ENCODE measurements at regions not wholly inside any gene's neighbourhood (a gene's known extent, or its start where the extent isn't known, plus 50 kb on each side); places are given as distances from the start of the nearest gene placed in this dataset.

DNA sequence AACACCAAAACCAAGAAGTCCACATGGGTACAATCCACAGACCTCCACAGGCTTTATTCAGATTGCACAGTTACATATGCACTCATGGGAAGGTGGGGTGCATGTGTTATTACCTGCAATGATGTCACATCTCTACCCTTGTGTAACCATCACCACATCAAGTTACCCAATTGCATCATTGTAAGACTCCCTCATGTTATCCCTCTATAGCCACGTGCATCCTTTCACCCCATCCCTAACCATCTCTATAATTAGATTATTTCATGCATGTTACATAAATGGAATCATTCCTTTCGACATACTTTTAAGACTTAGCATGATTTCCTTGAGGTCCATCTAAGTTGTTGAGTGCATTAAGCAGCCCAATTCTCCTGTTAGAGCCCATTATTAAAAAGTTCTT, 408.2 kb upstream of the C16orf82 start:
- no peak for DNase-seq

DNA sequence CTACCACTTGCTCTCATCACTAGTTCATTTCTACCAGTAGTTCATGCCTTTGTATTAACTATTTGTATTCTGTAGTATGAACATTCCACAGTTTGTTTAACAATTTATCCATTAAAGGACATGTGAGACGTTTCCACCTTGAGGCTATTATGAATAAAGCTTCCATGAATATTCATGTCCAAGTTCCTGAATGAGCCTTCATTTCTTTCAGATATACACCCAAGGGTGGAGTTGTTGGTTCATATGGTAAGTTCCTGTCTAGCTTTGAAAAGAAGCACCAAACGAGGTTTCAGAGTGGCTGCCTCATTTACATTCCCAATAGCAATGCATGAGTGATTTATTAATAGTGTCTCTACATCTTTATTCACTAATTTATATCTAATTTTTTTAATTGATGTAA, 407.8 kb upstream of the C16orf82 start:
- DNase-seq: no peak

DNA sequence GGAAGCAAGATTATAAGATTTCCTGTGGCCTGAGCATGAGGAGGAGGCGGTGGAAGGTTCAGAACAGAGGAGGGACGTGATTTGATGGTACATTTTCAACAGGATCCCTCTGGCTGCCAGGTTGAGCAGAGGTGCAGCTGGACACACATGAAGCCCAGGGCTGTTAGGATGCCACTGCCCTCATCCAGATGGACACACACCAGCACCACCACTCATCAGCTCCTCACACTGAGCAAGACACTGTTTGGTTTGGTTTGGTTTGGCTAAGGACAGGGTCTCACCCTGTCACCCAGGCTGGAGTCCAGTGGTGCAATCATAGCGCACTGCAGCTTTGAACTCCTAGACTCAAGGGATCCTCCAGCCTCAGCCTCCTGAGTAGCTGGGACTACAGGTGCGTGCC, 402.6 kb upstream of the C16orf82 start:
- no peak for DNase-seq

DNA sequence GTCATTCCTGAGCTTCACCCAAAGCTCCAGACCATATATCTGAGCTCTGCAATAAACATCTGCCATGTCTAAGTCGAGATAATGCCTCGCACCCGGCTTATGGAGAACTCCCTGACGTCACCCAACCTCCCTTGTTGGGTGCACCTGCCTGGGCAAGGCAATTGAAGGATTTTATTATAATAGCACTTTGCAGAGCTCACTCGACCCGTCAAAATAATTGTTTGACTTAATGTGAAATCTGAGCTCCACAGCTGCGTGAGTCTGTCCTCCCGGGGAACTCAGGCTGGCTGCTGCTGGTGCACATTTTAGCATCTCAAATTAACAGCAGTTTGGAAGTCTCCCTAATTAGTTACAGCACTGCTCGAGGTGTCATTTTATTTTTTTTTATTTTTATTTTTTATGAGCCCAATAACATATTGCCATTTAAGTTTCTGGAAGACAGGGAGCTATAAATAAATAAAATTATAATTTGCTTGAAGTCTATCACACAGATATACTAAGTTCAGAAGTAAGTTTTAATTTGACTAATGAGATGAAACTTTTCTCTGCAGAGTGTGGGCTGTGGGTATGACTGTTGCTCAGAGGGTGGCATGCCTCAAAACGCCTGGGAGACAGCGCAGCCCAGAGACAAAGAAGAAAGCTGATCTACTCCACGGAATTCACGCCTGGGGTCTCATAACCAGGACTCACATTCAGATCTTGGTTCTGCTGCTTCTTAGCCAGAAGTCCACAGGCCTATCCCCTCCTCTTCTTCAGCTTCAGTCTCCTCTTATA, 401.4 kb upstream of the C16orf82 start:
- no peak for DNase-seq

DNA sequence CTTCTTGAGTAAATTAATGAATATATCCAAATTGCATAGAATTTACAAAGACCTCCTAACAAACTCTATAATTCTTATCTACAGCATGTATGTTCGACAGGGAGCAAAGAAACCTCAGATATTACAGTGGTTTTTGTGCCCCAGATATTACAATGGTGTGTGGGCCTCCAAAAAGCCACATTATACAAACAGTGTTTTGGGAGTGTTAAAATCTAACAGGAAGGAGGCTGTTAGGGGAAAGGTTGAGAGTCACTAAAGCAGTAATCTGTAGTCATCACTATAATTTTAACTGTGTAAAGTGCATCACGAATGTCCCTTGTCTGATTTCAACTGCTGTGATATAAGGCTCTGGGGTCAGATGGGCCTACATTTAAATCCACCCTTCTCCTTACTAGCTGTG, 400.2 kb upstream of the C16orf82 start:
- no peak for DNase-seq

DNA sequence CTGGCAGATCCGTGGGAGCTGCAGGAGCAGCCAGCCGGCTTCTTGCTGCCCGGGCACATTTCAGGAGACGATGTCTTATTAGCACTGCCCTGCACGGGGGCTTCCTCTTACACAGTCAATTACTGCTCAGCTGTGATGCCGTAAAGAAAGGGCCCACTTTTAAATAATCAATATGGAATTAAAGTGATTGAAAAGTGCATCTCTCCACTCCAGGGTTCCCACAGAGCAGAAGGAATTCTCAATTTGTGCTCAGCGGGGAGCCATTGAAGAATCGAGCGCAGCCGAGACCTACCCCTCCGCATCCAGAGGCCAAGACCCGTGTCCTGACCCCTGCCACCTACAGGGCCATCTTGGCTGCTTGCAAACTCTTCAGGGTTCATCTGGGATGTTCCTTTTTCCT, 399.4 kb upstream of the C16orf82 start:
- no peak for DNase-seq

DNA sequence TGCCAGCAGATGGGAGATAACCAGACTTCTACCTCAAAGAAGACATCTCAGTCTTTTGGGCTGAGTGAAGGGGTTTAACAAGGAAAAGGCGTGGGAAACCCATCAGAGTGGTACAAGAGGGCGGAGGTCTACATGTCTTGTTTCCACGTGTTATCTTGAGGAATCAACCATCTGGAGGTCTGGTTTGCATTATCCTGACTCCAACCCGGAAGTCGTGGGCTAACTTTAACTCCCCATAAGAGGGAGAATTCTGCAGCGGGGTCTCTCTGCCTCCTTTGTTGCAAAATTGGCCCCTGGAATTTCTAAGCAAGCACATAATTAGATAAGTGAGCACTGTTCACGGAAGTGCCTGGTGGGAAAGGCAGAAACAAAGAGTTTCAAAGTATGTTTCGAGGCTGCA, 398.7 kb upstream of the C16orf82 start:
- DNase-seq: no peak

DNA sequence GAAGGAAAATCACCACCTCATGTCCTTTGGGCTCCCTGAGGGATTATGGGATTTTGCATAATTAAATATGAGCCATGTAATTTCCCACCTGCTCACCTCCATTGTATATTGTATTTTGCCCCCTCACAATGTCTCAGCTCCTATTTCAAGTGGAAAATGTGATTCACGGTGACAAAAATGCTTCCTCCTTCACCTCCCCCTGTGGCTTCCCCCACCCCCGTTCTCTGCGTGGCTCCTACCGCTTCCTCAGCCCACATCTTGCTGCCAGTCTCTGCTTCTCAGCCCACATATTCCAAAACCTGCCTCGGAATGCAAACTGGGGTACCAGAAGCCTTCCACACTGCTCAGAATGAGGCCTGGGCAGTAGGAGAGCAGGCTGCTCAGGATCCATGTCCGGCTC, 394.5 kb upstream of the C16orf82 start:
- no peak for DNase-seq

DNA sequence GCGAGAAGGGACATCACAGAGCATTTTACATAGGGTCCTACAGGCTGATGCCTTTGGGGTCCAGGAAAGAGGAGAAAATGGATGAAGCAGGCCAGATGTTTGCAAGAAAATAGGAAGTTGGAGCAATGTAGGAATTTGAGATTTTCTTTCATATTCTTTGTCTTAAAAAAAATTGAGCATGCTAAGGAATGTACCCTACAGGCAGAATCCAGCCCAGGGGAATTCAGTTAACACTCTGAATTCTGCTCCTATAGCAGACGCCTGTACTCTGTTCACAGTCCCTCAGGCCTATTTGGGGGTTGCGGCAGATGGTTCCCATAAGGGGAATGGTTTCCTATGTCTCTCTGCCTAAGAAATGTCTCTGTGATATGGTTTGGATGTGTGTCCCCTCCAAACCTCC, 393.7 kb upstream of the C16orf82 start:
- no peak for DNase-seq

DNA sequence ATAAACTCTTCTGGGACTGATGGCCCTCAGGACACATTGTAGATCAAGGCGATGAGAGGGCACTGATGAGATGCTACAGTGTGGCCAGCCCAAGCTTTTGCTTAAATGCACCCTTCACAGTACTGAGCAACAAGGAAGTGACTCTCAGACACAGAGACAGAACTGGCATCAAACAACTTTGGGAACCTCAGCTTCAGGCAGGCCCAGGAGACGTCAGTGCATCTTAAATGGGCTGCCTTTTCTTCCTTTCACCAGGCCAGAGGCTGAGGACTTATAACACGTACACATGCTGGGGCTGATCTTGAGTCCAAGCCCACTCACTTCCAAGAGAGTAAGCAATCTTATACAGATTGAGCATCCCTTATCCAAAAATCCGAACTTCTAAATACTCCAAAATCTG, 386.1 kb upstream of the C16orf82 start:
- no peak for DNase-seq

DNA sequence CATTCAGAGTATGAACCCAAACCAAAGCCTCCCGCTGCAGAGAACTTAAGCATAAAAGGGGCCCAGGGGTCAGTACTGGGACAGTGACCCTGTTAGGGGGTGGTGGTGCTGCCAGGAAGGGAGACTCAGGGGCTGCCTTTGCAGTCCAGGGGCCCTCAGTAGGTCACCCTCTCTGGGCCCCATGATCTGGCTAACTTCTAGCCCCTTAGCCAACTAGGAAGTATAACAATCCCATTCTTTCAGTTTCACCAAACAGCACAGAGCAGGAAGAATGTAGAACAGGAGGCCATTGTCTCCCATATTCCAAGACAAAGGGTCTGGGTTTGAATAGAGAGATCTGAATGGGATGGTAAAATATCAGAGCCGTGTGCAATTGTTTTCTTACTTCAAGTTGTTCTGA, 378.6 kb upstream of the C16orf82 start:
- no peak for DNase-seq

DNA sequence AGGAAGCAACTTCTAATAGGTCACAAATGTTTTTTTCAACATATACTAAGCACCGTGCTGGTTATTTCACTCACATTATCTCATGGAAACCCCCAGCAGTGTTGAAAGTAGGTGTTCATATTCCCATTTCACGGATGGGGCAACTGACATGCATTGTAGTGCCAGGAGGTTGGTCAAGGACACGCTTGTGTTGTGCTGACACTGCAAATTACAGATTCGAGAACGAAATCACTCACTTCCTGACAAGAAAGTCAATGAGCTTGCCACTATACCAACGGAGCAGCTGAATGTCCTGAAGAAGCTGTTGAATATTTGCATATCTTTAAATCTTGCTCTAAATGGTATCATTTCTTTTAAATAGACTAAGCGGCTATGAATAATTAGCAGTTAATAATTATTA, 378.0 kb upstream of the C16orf82 start:
- no peak for DNase-seq

DNA sequence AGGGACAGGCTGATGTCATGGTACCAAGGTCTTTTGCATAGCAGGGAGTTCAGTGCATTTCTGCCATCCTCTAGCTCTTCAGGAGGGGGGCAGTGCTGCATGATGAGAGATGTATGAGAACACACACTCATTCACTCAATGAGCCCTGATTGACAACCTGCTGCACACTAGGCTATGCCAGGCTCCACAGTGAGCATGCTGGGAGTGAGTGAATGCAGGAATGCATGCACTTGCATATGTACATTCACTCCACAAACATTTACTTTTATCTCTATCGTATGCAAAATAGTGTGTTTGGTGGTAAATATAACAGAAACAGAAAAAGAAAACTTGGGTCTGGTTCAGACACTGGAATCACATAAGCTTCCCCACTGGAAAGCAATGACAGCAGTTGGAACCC, 374.1 kb upstream of the C16orf82 start:
- no peak for DNase-seq

DNA sequence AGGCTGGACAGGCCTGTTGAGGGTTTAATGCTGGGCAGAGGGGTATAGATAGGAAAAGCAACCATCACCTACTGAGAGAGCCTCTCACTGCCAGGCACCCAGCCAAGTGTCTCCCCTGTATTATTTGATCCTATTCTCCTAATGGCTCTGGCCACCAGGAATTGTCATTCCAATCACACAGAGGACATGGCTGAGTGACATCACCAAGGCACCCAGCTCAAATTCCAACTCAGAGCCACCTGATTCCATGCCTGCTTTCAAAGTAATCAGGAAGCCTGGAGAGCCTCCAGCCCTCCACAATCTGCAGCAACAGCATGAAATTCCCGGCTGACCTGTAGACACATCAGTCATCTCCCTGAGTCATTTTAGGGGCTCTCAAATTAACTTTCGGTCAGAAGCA, 368.9 kb upstream of the C16orf82 start:
- peak; percentile 11 for DNase-seq

DNA sequence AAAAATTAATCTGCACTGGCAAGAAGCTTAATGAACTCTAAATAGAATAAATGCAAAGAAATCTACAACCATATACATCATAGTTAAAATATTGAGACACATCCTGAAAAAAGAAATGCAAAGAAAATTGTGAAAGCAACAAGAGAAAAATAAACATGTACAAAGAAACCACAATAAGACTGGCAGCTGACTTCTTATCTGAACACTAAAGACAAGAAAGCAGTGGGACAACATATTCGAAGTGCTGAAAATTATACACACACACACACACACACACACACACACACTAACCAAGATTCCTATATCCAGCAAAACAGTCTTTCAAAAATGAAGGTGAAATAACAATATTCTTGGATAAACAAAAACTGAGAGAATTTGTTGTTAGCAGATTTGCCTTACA, 366.5 kb upstream of the C16orf82 start:
- no peak for DNase-seq

DNA sequence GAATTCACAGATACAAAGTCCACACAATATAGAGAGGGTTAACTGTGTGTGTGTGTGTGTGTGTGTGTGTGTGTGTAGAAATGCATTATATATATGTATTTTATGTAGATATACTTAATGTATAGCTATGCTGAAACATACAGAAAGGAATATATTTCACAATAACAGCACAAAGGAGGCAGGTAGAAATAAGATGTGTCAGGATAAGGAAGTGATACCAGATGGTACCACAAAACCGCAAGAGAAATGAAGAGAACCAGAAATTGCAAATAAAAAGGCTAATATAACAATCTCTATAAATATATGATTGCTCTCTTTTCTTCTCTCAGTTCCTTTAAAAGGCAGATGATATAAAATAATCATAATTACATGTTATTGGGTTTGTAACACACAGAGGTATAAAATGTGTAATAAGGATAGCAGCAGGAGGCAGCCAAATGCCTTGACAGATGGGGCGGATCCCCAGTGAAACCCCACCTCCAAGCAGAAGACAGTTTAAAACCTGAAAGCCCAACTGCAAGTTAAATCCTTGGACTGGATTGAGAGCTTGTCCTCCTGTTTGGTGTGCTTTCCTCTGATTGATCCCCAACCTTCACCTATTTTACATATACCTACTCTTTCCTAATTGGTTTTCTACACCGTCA, 365.4 kb upstream of the C16orf82 start:
- no peak for DNase-seq

DNA sequence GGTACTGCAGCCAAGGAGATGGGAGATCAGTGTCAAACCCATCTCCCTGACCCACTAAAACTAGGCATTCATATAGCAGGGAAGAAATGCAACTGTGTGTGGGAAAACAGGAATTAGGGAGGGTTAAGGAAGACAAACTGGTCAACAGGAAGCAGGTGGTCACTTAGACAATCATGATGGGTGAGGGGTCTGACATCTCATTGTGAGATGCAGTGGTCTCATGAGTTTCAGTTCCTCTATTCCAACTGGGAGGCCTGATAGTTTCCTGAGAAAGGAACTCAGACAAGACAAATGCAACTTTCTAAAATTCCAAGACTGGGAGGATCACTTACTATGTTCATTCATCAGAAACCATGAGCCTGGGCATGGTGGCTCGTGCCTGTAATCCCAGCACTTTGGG, 361.4 kb upstream of the C16orf82 start:
- DNase-seq: no peak

DNA sequence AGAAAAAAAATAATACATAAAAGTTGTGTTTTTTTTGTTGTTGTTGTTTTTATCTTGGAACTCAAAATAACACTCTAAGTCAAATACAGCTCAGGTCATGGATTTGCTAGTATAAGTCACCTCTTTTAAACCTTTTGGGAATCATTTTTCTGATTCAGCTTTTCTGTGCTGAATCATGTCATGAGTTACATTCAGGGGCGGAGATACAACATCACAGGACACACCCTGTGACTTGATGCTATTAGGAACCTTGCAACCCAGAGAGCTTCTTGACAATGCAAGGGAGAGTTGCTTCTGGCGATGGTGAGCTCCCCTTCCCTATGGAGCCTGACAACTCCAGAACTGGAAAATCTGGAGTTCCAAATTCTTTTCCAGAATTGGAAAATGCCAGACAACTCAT, 358.3 kb upstream of the C16orf82 start:
- no peak for DNase-seq

DNA sequence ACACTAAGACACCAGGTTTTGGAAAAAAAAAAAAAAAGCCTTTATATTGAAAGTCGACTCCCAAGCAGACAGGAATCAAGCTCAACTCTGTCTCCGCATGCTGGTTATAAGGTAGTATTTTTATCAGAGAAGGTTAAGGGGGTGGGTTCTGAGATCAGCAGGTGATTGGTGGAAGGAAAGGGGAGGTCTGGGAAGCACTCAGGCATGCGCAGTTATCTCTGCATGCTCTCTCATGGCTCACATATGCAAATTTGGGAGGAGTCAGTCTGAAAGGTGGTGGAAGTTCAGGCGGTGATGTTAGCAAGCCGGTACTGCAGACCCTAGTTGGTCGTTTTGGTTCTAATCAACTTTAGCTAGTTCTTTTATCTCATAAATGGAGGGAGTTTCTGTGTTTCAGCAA, 357.6 kb upstream of the C16orf82 start:
- DNase-seq: no peak

DNA sequence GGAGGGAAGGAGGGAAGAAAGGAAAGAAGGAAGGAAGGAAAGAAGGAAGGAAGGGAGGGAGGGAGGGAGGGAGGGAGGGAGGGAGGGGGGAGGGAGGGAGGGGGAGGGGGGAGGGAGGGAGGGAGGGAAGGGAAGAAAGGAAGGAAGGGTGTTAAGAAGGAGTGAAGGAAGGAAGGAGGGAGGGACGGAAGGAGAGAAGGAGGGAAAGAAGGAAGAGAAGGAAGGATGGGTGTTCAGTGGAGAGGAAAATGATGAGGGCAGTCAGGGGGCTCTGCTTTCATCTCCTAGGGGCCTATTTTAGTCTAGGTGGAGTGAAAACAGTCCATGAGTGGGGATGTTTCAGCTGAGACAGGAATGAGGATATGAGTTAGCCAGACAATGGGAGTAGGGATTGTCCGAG, 357.0 kb upstream of the C16orf82 start:
- DNase-seq: no peak

DNA sequence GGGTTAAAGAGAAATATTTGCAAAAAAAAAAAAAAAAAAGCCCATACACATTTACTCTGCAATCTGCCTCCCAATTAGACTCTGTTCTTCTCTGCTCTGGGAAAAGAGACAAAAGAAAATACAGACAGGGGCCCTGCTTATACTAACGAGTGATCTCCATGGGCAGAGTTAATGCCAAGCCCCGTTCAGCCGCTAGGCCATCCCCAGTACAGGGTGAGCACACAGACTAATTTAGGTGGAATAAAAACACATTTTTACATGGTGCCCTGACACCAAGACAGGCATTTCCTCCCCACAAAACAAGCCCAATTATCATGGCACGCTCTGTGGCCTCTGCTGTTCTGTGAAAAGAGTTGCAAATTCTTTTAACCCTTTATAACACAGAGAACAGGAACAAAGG, 356.3 kb upstream of the C16orf82 start:
- no peak for DNase-seq

DNA sequence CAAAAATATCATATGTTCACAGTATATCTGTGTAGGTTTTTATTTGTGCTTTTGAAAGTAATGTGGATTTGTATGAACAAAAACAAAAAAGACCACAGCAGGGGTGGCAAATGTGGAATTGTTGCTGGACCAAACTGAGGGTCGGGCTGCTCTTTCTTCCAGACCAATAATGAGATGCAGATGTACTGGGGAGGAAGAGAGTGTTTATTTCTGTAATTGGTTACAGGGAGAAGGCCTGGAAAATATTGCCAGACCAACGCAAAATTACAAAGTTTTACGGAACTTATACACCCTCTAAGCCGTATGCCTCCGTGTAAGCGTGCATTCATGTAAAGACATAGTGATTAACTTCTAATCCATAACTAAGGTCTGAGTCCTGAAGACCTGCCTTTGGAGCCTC, 353.9 kb upstream of the C16orf82 start:
- no peak for DNase-seq

DNA sequence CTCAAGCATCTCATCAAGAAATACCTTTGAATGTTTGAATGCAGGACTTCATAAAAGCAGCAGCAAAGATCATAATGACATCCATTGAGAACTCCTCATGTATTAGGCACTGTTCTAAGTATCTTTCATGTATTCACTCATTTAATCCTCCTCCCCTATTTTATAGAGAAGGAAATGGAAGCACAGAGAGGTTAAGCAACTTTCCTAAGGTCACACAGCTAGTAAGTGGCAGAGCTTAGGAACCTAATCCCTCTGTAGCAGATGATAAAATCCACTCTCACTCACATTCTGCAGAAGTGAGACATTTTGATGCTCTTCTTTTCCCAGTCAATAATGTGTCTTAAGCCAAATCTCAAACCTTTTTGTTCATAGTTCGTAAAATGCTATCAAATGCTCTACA, 350.8 kb upstream of the C16orf82 start:
- DNase-seq: no peak

DNA sequence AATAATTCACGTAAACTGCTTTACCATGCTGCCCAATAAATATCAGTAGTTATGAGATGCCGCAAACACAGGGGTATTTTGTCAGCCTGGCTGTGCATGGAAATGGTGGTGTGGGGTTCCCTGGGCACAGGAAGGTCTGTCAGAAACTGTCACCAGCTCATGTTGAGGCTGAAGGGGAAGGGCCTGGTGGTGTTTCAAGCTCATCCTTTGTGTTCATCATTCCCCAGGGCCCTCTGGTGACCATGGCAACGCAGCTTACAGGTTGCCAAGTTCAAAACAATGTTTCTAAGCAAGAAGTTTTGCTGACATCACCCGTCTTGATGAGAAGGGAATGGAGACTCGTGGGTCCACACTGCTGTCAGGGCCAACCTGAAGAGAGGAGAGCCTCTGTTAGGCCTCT, 348.9 kb upstream of the C16orf82 start:
- DNase-seq: no peak

All from renal pelvis (tissue), 1 donor.